DND-41 (cell line): ENCODE measurements at regions not wholly inside any gene's neighbourhood (a gene's known extent, or its start where the extent isn't known, plus 50 kb on each side); places are given as distances from the start of the nearest gene placed in this dataset.
"Not testable (repeated sequence)": the region's sequence is repeated elsewhere in the genome, so short reads cannot be mapped to it uniquely, and the experiment has no call there.

Experiments
- ATAC-seq: fragments of 200-7000 bp; cut with Tn5 transposase; 3 replicates; pipeline ENCODE4 v1.9.1; 2021; ENCODE audit warnings: low read depth; ENCODE audit not compliant: insufficient read depth
- DNase-seq: peaks from one replicate; pipeline ENCODE4 v3.0.0-alpha.2; 2020
- H2AFZ ChIP-seq: 2 replicates; pipeline ENCODE4 v1.6.0; 2012; ENCODE audit warnings: low read depth, low read length
- H3K27ac ChIP-seq: 2 replicates; pipeline ENCODE4 v1.5.1; 2012; ENCODE audit warnings: low read length, inconsistent platforms
- H3K27me3 ChIP-seq: fragments of 200-600 bp; sonication (generic); 2 replicates; pipeline ENCODE4 v1.6.0; 2012; ENCODE audit warnings: low read length, mild to moderate bottlenecking, inconsistent platforms; ENCODE audit not compliant: insufficient read depth, poor library complexity
- H3K36me3 ChIP-seq: 2 replicates; pipeline ENCODE4 v1.5.1; 2012; ENCODE audit warnings: low read length, inconsistent platforms; ENCODE audit not compliant: insufficient read depth
- H3K4me1 ChIP-seq: 2 replicates; pipeline ENCODE4 v1.5.1; 2012; ENCODE audit warnings: mild to moderate bottlenecking, low read length; ENCODE audit not compliant: insufficient read depth
- H3K4me2 ChIP-seq: 2 replicates; pipeline ENCODE4 v1.6.0; 2012; ENCODE audit warnings: mild to moderate bottlenecking, moderate library complexity, low read length, inconsistent platforms; ENCODE audit not compliant: insufficient read depth
- H3K4me3 ChIP-seq, 2 experiments: fragments of 200-600 bp in 1 of 2; shearing (Covaris generic) in 1 of 2; 2 replicates each; pipeline ENCODE4 v1.5.1; 2012 to 2016; ENCODE audit warnings: inconsistent platforms in 2 of 2, low read length in 2 of 2, mild to moderate bottlenecking in 2 of 2, low read depth in 1 of 2, moderate library complexity in 1 of 2
- H3K79me2 ChIP-seq: 2 replicates; pipeline ENCODE4 v1.6.0; 2012; ENCODE audit warnings: low read length, inconsistent platforms; ENCODE audit not compliant: insufficient read depth
- H3K9ac ChIP-seq: 2 replicates; pipeline ENCODE4 v1.6.0; 2012; ENCODE audit warnings: low read depth, mild to moderate bottlenecking, inconsistent platforms, low read length, moderate library complexity
- H3K9me3 ChIP-seq: 2 replicates; pipeline ENCODE4 v1.5.1; 2012; ENCODE audit warnings: low read length, moderate library complexity, mild to moderate bottlenecking, inconsistent platforms; ENCODE audit not compliant: insufficient read depth, severe bottlenecking
- H4K20me1 ChIP-seq: 2 replicates; pipeline ENCODE4 v1.6.0; 2012; ENCODE audit warnings: low read length; ENCODE audit not compliant: insufficient read depth

- H3K9ac ChIP-seq: not testable (repeated sequence)
- ATAC-seq: peak; percentile 49; the same call in 2 of the 3 replicates
Measured at GRCh38 chr20:29883514-29884219, 1373.8 kb upstream of the DEFB115 start.

GRCh38 chr20:29884322-29884721 is 1373.1 kb upstream of the DEFB115 start:
- not testable (repeated sequence) for H3K27ac ChIP-seq, H3K9ac ChIP-seq, DNase-seq

More at GRCh38 chr20:29883514-29884219, 1373.8 kb upstream of the DEFB115 start:
- not testable (repeated sequence) for H4K20me1 ChIP-seq, H3K79me2 ChIP-seq, DNase-seq, H3K4me3 ChIP-seq, H3K27me3 ChIP-seq, H3K27ac ChIP-seq, H3K36me3 ChIP-seq, H3K9me3 ChIP-seq, H3K4me1 ChIP-seq, H3K4me2 ChIP-seq
- H2AFZ ChIP-seq: peak overlapping the region; percentile 31; the same call in 1 of the 2 replicates

GRCh38 chr20:29885282-29886185 is 1371.9 kb upstream of the DEFB115 start:
- not testable (repeated sequence) for H3K9ac ChIP-seq, H3K27ac ChIP-seq, H3K9me3 ChIP-seq, H3K4me1 ChIP-seq, H3K4me2 ChIP-seq, DNase-seq, H3K36me3 ChIP-seq, H4K20me1 ChIP-seq, H3K79me2 ChIP-seq, H2AFZ ChIP-seq, H3K4me3 ChIP-seq, H3K27me3 ChIP-seq
- peak; percentile 19; the same call in 1 of the 3 replicates for ATAC-seq

More at GRCh38 chr20:29884322-29884721, 1373.1 kb upstream of the DEFB115 start:
- not testable (repeated sequence) for H3K79me2 ChIP-seq, H3K36me3 ChIP-seq, H3K9me3 ChIP-seq, H4K20me1 ChIP-seq, H3K4me2 ChIP-seq, H3K4me1 ChIP-seq, H3K27me3 ChIP-seq, H3K4me3 ChIP-seq, ATAC-seq
- H2AFZ ChIP-seq: peak overlapping the region; percentile 43; the same call in 1 of the 2 replicates

GRCh38 chr20:29891555-29891954 is 1365.9 kb upstream of the DEFB115 start:
- H3K27me3 ChIP-seq, H2AFZ ChIP-seq, H3K9me3 ChIP-seq, ATAC-seq, H3K36me3 ChIP-seq, H3K27ac ChIP-seq, DNase-seq, H3K4me3 ChIP-seq, H4K20me1 ChIP-seq, H3K9ac ChIP-seq, H3K79me2 ChIP-seq, H3K4me1 ChIP-seq, H3K4me2 ChIP-seq: not testable (repeated sequence)
